ENCODE measurements at regions not wholly inside any gene's neighbourhood (a gene's known extent, or its start where the extent isn't known, plus 50 kb on each side); places are given as distances from the start of the nearest gene placed in this dataset.

DNA sequence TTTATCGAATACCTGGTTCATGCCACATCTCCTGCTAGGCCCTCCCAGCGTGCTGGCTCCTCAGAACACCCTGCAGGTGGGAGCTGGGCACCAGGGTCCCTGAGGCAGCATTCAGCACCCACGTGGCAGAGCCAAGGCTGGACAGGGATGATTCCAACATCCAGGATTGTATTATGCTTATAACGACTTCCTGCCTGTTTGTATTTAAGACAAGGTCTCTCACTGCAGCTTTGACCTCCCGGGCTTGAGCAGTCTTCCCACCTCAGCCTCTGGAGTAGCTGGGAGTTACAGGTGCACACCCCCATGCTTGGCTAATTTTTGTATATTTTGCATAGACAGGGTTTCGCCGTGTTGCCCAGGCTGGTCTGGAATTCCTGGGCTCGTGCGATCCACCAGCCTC lies 64.7 kb upstream of the WNT7B start:
- no peaks in the 10 kb centered on the region for H3K9me3 ChIP-seq (ENCODE audit: control insufficient read depth, insufficient read depth, low read depth, low read length)
- H3K27ac ChIP-seq (ENCODE audit: low read length) = peak overlapping the region; percentile 85
- ChIA-PET POLR2A (interaction anchor here (0.6 kb wide), 1 partner anchor 32 kb away, joined by 7 read pairs; no protein-coding TSS in a partner anchor), CTCF (no interaction called here)
- in situ Hi-C loops (cut with HindIII; ENCODE audit: low pct_unique_long_range_greater_than_20kb, low sequenced_read_pairs) = no loop called here
- BruUV-seq (replicated peaks) = no TSS peak
- no peaks in the 10 kb centered on the region for H3K27me3 ChIP-seq (ENCODE audit: control insufficient read depth, insufficient read depth, low read length)
- no peaks in the 10 kb centered on the region for H3K36me3 ChIP-seq (ENCODE audit: control insufficient read depth, insufficient read depth, low read length)
- intact Hi-C loops (cut with micrococcal nuclease; ENCODE audit: unreplicated experiment) = no loop called here
- TF ChIP-seq, protein P1, sequence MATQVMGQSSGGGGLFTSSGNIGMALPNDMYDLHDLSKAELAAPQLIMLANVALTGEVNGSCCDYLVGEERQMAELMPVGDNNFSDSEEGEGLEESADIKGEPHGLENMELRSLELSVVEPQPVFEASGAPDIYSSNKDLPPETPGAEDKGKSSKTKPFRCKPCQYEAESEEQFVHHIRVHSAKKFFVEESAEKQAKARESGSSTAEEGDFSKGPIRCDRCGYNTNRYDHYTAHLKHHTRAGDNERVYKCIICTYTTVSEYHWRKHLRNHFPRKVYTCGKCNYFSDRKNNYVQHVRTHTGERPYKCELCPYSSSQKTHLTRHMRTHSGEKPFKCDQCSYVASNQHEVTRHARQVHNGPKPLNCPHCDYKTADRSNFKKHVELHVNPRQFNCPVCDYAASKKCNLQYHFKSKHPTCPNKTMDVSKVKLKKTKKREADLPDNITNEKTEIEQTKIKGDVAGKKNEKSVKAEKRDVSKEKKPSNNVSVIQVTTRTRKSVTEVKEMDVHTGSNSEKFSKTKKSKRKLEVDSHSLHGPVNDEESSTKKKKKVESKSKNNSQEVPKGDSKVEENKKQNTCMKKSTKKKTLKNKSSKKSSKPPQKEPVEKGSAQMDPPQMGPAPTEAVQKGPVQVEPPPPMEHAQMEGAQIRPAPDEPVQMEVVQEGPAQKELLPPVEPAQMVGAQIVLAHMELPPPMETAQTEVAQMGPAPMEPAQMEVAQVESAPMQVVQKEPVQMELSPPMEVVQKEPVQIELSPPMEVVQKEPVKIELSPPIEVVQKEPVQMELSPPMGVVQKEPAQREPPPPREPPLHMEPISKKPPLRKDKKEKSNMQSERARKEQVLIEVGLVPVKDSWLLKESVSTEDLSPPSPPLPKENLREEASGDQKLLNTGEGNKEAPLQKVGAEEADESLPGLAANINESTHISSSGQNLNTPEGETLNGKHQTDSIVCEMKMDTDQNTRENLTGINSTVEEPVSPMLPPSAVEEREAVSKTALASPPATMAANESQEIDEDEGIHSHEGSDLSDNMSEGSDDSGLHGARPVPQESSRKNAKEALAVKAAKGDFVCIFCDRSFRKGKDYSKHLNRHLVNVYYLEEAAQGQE (IDR thresholded peaks at IDR 0.05; ENCODE audit: insufficient read depth in 1 of 2, low read depth in 2 of 2, low read length in 1 of 2) = no peak
- no peak for TF ChIP-seq SIN3A (IDR thresholded peaks at IDR 0.05; ENCODE audit: borderline replicate concordance, insufficient read depth, low read depth, low read length)
- TF ChIP-seq, protein P2, sequence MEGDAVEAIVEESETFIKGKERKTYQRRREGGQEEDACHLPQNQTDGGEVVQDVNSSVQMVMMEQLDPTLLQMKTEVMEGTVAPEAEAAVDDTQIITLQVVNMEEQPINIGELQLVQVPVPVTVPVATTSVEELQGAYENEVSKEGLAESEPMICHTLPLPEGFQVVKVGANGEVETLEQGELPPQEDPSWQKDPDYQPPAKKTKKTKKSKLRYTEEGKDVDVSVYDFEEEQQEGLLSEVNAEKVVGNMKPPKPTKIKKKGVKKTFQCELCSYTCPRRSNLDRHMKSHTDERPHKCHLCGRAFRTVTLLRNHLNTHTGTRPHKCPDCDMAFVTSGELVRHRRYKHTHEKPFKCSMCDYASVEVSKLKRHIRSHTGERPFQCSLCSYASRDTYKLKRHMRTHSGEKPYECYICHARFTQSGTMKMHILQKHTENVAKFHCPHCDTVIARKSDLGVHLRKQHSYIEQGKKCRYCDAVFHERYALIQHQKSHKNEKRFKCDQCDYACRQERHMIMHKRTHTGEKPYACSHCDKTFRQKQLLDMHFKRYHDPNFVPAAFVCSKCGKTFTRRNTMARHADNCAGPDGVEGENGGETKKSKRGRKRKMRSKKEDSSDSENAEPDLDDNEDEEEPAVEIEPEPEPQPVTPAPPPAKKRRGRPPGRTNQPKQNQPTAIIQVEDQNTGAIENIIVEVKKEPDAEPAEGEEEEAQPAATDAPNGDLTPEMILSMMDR (IDR thresholded peaks at IDR 0.05) = no peak
- TF ChIP-seq TCF7L2 (IDR thresholded peaks at IDR 0.05; ENCODE audit: low read depth, low read length) = no peak
- no peak for TF ChIP-seq POLR2AphosphoS5 (IDR thresholded peaks at IDR 0.05; ENCODE audit: low read depth, low read length)
- peaks cover 65% of the 10 kb centered on the region for H3K4me1 ChIP-seq (ENCODE audit: control insufficient read depth, insufficient read depth, low read length)
- DNase-seq (ENCODE audit: low read depth, low spot score) (no peak), ATAC-seq (no peak)
- no peak overlapping the region for H3K4me3 ChIP-seq (ENCODE audit: low read depth in 2 of 2, low read length in 2 of 2)

DNA sequence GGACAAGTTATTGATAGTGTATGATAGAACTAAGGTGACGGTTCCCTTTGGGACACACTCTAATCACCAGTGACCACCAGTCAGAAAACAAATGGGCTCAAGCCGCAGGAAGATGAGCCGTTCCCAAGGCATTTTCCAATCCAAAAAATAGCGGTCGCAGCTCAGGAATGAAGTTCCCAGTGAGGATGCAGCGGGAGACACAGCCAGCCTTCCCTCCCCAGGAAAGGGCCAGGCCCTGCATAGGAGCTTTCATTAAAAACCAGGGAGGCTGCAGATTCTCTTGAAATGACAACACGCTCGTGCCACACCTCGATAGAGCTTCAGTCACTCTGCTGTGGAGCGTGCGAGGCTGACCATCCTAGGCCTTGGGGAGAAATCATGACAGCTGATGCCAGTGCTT lies 65.8 kb upstream of the WNT7B start:
- no peak for ATAC-seq
- intact Hi-C loops (cut with micrococcal nuclease; ENCODE audit: unreplicated experiment) = no loop called here
- Histone ChIP-seq H3K36me3 (ENCODE audit: control insufficient read depth, insufficient read depth, low read length) (no peaks in the 10 kb centered on the region), H3K4me1 (ENCODE audit: control insufficient read depth, insufficient read depth, low read length) (peaks cover 59% of the 10 kb centered on the region), H3K27ac (ENCODE audit: low read length) (peak overlapping the region; percentile 83), H3K9me3 (ENCODE audit: control insufficient read depth, insufficient read depth, low read depth, low read length) (no peaks in the 10 kb centered on the region), H3K27me3 (ENCODE audit: control insufficient read depth, insufficient read depth, low read length) (no peaks in the 10 kb centered on the region), H3K4me3 (ENCODE audit: low read depth in 2 of 2, low read length in 2 of 2) (no peak overlapping the region)
- no TSS peak for BruUV-seq (replicated peaks)
- TF ChIP-seq SIN3A (IDR thresholded peaks at IDR 0.05; ENCODE audit: borderline replicate concordance, insufficient read depth, low read depth, low read length) (no peak), TCF7L2 (IDR thresholded peaks at IDR 0.05; ENCODE audit: low read depth, low read length) (no peak), POLR2AphosphoS5 (IDR thresholded peaks at IDR 0.05; ENCODE audit: low read depth, low read length) (no peak)
- TF ChIP-seq, protein P2 (IDR thresholded peaks at IDR 0.05) = no peak
- TF ChIP-seq, protein P1 (IDR thresholded peaks at IDR 0.05; ENCODE audit: insufficient read depth in 1 of 2, low read depth in 2 of 2, low read length in 1 of 2) = no peak
- ChIA-PET CTCF (no interaction called here), POLR2A (no interaction called here)
- no peak for DNase-seq (ENCODE audit: low read depth, low spot score)
- in situ Hi-C loops (cut with HindIII; ENCODE audit: low pct_unique_long_range_greater_than_20kb, low sequenced_read_pairs) = no loop called here

All from Panc1 (cell line).